GM23338 (cell line): ENCODE measurements at regions not wholly inside any gene's neighbourhood (a gene's known extent, or its start where the extent isn't known, plus 50 kb on each side); places are given as distances from the start of the nearest gene placed in this dataset.

Experiments used
- POLR2AphosphoS5 ChIP-seq: IDR thresholded peaks from 2 replicates; pipeline ENCODE4 v1.6.1; 2016; ENCODE audit warnings: antibody characterized with exemption, low read depth
- TF ChIP-seq, protein P1 (sequence below), 2 experiments: fragments of 200-600 bp in 1 of 2; sonication (generic) in 1 of 2; conservative IDR thresholded peaks; 2 replicates each; pipeline versions ENCODE4 v1.5.1 to v1.6.1; 2016 to 2017; ENCODE audit warnings: antibody characterized with exemption in 2 of 2, low read depth in 2 of 2, mild to moderate bottlenecking in 2 of 2, moderate library complexity in 1 of 2

DNA sequence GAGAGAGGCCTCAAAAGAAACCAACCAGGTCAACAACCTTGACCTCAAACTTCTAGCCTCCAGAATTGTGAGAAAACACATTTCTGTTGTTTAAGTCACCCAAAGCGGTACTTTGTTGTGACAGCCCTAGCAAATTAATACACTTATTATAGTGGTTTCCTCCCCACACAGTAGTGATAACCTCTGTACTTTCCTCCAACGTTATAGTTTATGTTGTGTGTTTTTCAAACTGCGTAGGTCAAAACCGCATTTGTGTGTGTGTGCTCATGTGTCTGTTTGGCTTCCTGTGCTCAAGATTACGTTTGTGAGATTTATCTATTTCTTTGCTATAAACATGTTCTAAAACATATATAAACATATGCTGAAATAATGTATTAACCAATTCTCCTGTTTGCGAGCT, 667.8 kb upstream of the USP24 start:
- no peak for TF ChIP-seq POLR2AphosphoS5
- TF ChIP-seq, protein P1, sequence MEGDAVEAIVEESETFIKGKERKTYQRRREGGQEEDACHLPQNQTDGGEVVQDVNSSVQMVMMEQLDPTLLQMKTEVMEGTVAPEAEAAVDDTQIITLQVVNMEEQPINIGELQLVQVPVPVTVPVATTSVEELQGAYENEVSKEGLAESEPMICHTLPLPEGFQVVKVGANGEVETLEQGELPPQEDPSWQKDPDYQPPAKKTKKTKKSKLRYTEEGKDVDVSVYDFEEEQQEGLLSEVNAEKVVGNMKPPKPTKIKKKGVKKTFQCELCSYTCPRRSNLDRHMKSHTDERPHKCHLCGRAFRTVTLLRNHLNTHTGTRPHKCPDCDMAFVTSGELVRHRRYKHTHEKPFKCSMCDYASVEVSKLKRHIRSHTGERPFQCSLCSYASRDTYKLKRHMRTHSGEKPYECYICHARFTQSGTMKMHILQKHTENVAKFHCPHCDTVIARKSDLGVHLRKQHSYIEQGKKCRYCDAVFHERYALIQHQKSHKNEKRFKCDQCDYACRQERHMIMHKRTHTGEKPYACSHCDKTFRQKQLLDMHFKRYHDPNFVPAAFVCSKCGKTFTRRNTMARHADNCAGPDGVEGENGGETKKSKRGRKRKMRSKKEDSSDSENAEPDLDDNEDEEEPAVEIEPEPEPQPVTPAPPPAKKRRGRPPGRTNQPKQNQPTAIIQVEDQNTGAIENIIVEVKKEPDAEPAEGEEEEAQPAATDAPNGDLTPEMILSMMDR (conservative IDR thresholded peaks at IDR 0.05; ENCODE audit: low read depth in 2 of 2) = no peak
